ENCODE measurements at regions not wholly inside any gene's neighbourhood (a gene's known extent, or its start where the extent isn't known, plus 50 kb on each side); places are given as distances from the start of the nearest gene placed in this dataset.

GRCh38 chr15:39194106-39194830, 386.6 kb upstream of the THBS1 start:
- no peak for DNase-seq

GRCh38 chr15:39195961-39196486, 384.9 kb upstream of the THBS1 start:
- no peak for DNase-seq

GRCh38 chr15:39198044-39199000, 382.6 kb upstream of the THBS1 start:
- DNase-seq: no peak

GRCh38 chr15:39199076-39199475, 381.8 kb upstream of the THBS1 start:
- no peak for DNase-seq

- DNase-seq: no peak
These were observed 380.3 kb upstream of the THBS1 start for GRCh38 chr15:39200586-39200985.

GRCh38 chr15:39202641-39203040, 378.2 kb upstream of the THBS1 start:
- DNase-seq: no peak

- no peak for DNase-seq
These were observed 376.8 kb upstream of the THBS1 start for GRCh38 chr15:39204031-39204430.

- DNase-seq: no peak
These were observed 375.8 kb upstream of the THBS1 start for GRCh38 chr15:39205081-39205480.

- no peak for DNase-seq
These were observed 375.1 kb upstream of the THBS1 start for GRCh38 chr15:39205506-39206371.

GRCh38 chr15:39207532-39208115, 373.3 kb upstream of the THBS1 start:
- DNase-seq: no peak

GRCh38 chr15:39208187-39208586, 372.7 kb upstream of the THBS1 start:
- DNase-seq: no peak

- DNase-seq: no peak
These were observed 371.2 kb upstream of the THBS1 start for GRCh38 chr15:39209548-39210211.

- no peak for DNase-seq
These were observed 369.5 kb upstream of the THBS1 start for GRCh38 chr15:39211108-39211979.

- no peak for DNase-seq
These were observed 367.5 kb upstream of the THBS1 start for GRCh38 chr15:39213385-39213840.

GRCh38 chr15:39215015-39215414, 365.9 kb upstream of the THBS1 start:
- no peak for DNase-seq

GRCh38 chr15:39216816-39217215, 364.1 kb upstream of the THBS1 start:
- no peak for DNase-seq

- DNase-seq: no peak
These were observed 361.3 kb upstream of the THBS1 start for GRCh38 chr15:39219608-39220007.

GRCh38 chr15:39226169-39226937, 354.5 kb upstream of the THBS1 start:
- DNase-seq: no peak

- no peak for DNase-seq
These were observed 353.9 kb upstream of the THBS1 start for GRCh38 chr15:39227001-39227400.

- no peak for DNase-seq
These were observed 352.0 kb upstream of the THBS1 start for GRCh38 chr15:39228889-39229288.
